ENCODE measurements at regions not wholly inside any gene's neighbourhood (a gene's known extent, or its start where the extent isn't known, plus 50 kb on each side); places are given as distances from the start of the nearest gene placed in this dataset.

- TF ChIP-seq SAP30 (IDR thresholded peaks at IDR 0.05; ENCODE audit: insufficient read depth, insufficient replicate concordance, low read length) = no peak
- no peak for TF ChIP-seq CBX5 (IDR thresholded peaks at IDR 0.05; ENCODE audit: low read depth, low read length)
- no peak for TF ChIP-seq CHD1 (IDR thresholded peaks at IDR 0.05; ENCODE audit: low read depth, low read length)
- no peak for TF ChIP-seq GABPA (IDR thresholded peaks at IDR 0.05; ENCODE audit: borderline replicate concordance, insufficient read depth, low read length)
- no peak for TF ChIP-seq FOSL1 (IDR thresholded peaks at IDR 0.05; ENCODE audit: insufficient read depth, low read depth, low read length)
- TF ChIP-seq ATF2 (IDR thresholded peaks at IDR 0.05; ENCODE audit: low read length) = no peak
- no peak for TF ChIP-seq BACH1 (IDR thresholded peaks at IDR 0.05; ENCODE audit: low read length)
Observed at GRCh38 chr9:30036558-30036957, 2347.9 kb upstream of the ACO1 start (continued).
